ENCODE measurements at regions not wholly inside any gene's neighbourhood (a gene's known extent, or its start where the extent isn't known, plus 50 kb on each side); places are given as distances from the start of the nearest gene placed in this dataset.

DNA sequence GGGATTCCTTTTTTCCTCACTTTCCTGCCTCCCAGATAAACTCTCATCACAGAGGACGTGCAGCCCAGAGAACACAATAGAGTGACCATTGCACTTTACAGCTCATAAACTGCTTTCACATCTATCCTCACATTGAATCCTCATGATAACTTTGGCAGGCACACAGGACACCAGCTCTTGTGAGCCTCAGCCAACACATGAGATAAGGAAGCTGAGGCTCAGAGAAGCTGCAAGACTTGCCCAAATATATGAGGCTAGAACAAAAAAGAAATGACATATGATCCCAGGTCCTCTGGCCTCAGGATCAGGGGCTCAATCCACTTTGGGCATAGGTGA is 85.0 kb upstream of the CPEB2 start:
- no peak overlapping the region for H3K4me3 ChIP-seq (ENCODE audit: low read depth in 2 of 2, low read length in 1 of 2)
- no peaks in the 10 kb centered on the region for H3K9me2 ChIP-seq
- CTCF ChIA-PET = interaction anchor here (1.0 kb wide), 1 partner anchor 9 kb away, joined by 3 read pairs; no protein-coding TSS in a partner anchor
- H3K4me1 ChIP-seq (ENCODE audit: control insufficient read depth in 1 of 2, insufficient read depth in 2 of 2, low read depth in 1 of 2, low read length in 1 of 2) = no peaks in the 10 kb centered on the region
- H3F3A ChIP-seq (replicated peaks; ENCODE audit: insufficient read depth) = no peaks in the 10 kb centered on the region
- DNase-seq = no peak
- peak overlapping the region; percentile 19; the same call in 1 of the 2 replicates for H3K4me2 ChIP-seq
- WGBS (ENCODE audit: low lambda C conversion rate) = 42% methylated on average over 1 of the region's 1 CpG
- no peaks in the 10 kb centered on the region for H3K9me3 ChIP-seq
- no peaks in the 10 kb centered on the region for H3K36me3 ChIP-seq (replicated peaks in 1 of 2; ENCODE audit: control insufficient read depth in 1 of 2, insufficient read depth in 2 of 2, low read length in 1 of 2)
- no peak overlapping the region for H3K9ac ChIP-seq
- H2AFZ ChIP-seq (ENCODE audit: low read depth) = no peak overlapping the region
- no peaks in the 10 kb centered on the region for H3K79me2 ChIP-seq (ENCODE audit: insufficient read depth)
- no peak for TF ChIP-seq TCF12 (IDR thresholded peaks at IDR 0.05)
- no peak for TF ChIP-seq RFX5 (IDR thresholded peaks at IDR 0.05; ENCODE audit: low read length)
- POLR2A ChIA-PET = no interaction called here
- H3K27me3 ChIP-seq (ENCODE audit: insufficient read depth) = no peaks in the 10 kb centered on the region
- H4K20me1 ChIP-seq (ENCODE audit: insufficient read depth) = no peaks in the 10 kb centered on the region
- no peak overlapping the region for H3K27ac ChIP-seq (ENCODE audit: low read depth in 2 of 2, low read length in 1 of 2)

DNA sequence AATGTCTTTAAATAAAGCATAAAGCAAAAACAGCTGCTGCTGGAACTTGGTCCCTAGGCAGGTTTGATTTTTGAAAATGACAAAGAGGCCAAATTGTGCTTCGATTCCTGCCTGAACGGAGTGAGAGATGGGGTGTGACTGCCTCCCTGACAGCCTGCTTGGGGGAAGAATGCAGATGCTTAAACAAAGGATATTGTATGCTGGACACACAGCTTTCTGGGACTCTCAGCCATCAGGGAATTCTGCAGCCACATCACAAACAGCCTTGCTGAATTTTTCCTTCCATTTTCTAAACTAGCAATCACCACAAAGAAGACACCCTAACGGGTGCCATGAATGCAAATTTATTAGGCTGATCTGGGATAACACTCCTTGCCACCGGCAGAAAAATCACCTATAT is 83.9 kb upstream of the CPEB2 start:
- Histone ChIP-seq H3K4me3 (ENCODE audit: low read depth in 2 of 2, low read length in 1 of 2) (no peak overlapping the region), H3K79me2 (ENCODE audit: insufficient read depth) (no peaks in the 10 kb centered on the region), H2AFZ (ENCODE audit: low read depth) (no peak overlapping the region), H3K36me3 (replicated peaks in 1 of 2; ENCODE audit: control insufficient read depth in 1 of 2, insufficient read depth in 2 of 2, low read length in 1 of 2) (no peaks in the 10 kb centered on the region), H3F3A (replicated peaks; ENCODE audit: insufficient read depth) (no peaks in the 10 kb centered on the region), H4K20me1 (ENCODE audit: insufficient read depth) (no peaks in the 10 kb centered on the region), H3K27ac (ENCODE audit: low read depth in 2 of 2, low read length in 1 of 2) (no peak overlapping the region), H3K9me3 (no peaks in the 10 kb centered on the region), H3K9me2 (no peaks in the 10 kb centered on the region), H3K27me3 (ENCODE audit: insufficient read depth) (no peaks in the 10 kb centered on the region), H3K9ac (no peak overlapping the region), H3K4me2 (no peak overlapping the region), H3K4me1 (ENCODE audit: control insufficient read depth in 1 of 2, insufficient read depth in 2 of 2, low read depth in 1 of 2, low read length in 1 of 2) (no peaks in the 10 kb centered on the region)
- WGBS (ENCODE audit: low lambda C conversion rate) = 52% methylated on average over 4 of the region's 4 CpGs
- POLR2A ChIA-PET = no interaction called here
- TF ChIP-seq TCF12 (IDR thresholded peaks at IDR 0.05) = no peak
- no peak for TF ChIP-seq YY1 (IDR thresholded peaks at IDR 0.05; ENCODE audit: low read depth)
- no peak for TF ChIP-seq TEAD4 (IDR thresholded peaks at IDR 0.05; ENCODE audit: borderline replicate concordance, insufficient read depth)
- no peak for TF ChIP-seq RFX5 (IDR thresholded peaks at IDR 0.05; ENCODE audit: low read length)
- TF ChIP-seq FOXJ3 (CRISPR knock-in tag; IDR thresholded peaks at IDR 0.05) = no peak
- TF ChIP-seq FOXM1 (IDR thresholded peaks at IDR 0.05; ENCODE audit: low read depth) = no peak
- no peak for TF ChIP-seq EP300 (IDR thresholded peaks at IDR 0.05; ENCODE audit: borderline replicate concordance in 1 of 2, low read depth in 1 of 2, low read length in 1 of 2)
- TF ChIP-seq, protein P1, sequence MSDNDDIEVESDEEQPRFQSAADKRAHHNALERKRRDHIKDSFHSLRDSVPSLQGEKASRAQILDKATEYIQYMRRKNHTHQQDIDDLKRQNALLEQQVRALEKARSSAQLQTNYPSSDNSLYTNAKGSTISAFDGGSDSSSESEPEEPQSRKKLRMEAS (IDR thresholded peaks at IDR 0.05; ENCODE audit: low read depth) = no peak
- no peak for TF ChIP-seq SMC3 (IDR thresholded peaks at IDR 0.05; ENCODE audit: low read depth, low read length)
- no peak for TF ChIP-seq EZH2phosphoT487 (IDR thresholded peaks at IDR 0.05; ENCODE audit: borderline replicate concordance, low read depth)
- no peak for TF ChIP-seq SIN3A (IDR thresholded peaks at IDR 0.05; ENCODE audit: borderline replicate concordance, low read depth, low read length)
- TF ChIP-seq GABPA (IDR thresholded peaks at IDR 0.05; ENCODE audit: low read depth) = no peak
- TF ChIP-seq, protein P2, sequence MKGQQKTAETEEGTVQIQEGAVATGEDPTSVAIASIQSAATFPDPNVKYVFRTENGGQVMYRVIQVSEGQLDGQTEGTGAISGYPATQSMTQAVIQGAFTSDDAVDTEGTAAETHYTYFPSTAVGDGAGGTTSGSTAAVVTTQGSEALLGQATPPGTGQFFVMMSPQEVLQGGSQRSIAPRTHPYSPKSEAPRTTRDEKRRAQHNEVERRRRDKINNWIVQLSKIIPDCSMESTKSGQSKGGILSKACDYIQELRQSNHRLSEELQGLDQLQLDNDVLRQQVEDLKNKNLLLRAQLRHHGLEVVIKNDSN (IDR thresholded peaks at IDR 0.05; ENCODE audit: borderline replicate concordance, low read depth) = no peak
- TF ChIP-seq TAF1 (IDR thresholded peaks at IDR 0.05; ENCODE audit: borderline replicate concordance, low read depth, low read length) = no peak
- TF ChIP-seq ELF1 (IDR thresholded peaks at IDR 0.05) = no peak
- TF ChIP-seq MEF2A (IDR thresholded peaks at IDR 0.05; ENCODE audit: borderline replicate concordance, low read depth) = no peak
- DNase-seq = no peak
- CTCF ChIA-PET = interaction anchor here (1.0 to 1.1 kb wide), 2 partner anchors 9 to 10 kb away, joined by 3 read pairs; no protein-coding TSS in a partner anchor

Data from SK-N-SH (cell line).